Motor neuron (in vitro differentiated cells): ENCODE measurements at regions not wholly inside any gene's neighbourhood (a gene's known extent, or its start where the extent isn't known, plus 50 kb on each side); places are given as distances from the start of the nearest gene placed in this dataset.

Experiments used
- ATAC-seq, 8 experiments: fragments of 200-7000 bp; cut with Tn5 transposase; replicated peaks in 6 of 8; 2 replicates each; pipeline ENCODE4 v1.8.0; 2021; ENCODE audit warnings: mild to moderate bottlenecking in 8 of 8, moderate library complexity in 8 of 8
- H3K27ac ChIP-seq, 2 donors: fragments of 250-450 bp; sonication (Bioruptor Pico); 2 replicates each; pipeline ENCODE4 v1.9.0; 2021; ENCODE audit warnings: antibody characterized with exemption in 2 of 2, mild to moderate bottlenecking in 2 of 2, moderate library complexity in 1 of 2
- H3K4me1 ChIP-seq, 2 donors: fragments of 250-450 bp; sonication (Bioruptor Pico); replicated peaks in 1 of 2; 2 replicates each; pipeline ENCODE4 v1.6.1; 2021; ENCODE audit warnings: antibody characterized with exemption in 2 of 2, mild to moderate bottlenecking in 2 of 2, moderate library complexity in 1 of 2
- H3K4me3 ChIP-seq, 5 donors: fragments of 250-450 bp; sonication (Bioruptor Pico); 2 replicates each; pipeline ENCODE4 v1.9.0; 2021; ENCODE audit warnings: antibody characterized with exemption in 5 of 5, mild to moderate bottlenecking in 5 of 5, moderate library complexity in 4 of 5
- WGBS, 10 experiments: fragments of 450-650 bp; shearing (Covaris generic); methylation state at CpG; one replicate each; pipeline ENCODE4 v1.0.0; 2022; 5-methylcytosine and 5-hydroxymethylcytosine counted together
- in situ Hi-C, 9 experiments: fragments of 400-800 bp; cut with MboI; loops; one replicate each; pipeline ENCODE4 v1.15.0; 2021; ENCODE audit warnings: low sequenced_read_pairs in 9 of 9, low pct_unique_long_range_greater_than_20kb in 2 of 9; ENCODE audit not compliant: unreplicated experiment in 9 of 9

- in situ Hi-C loops: no loop called here
- H3K27ac ChIP-seq: no peak overlapping the region
- peak in 5 of 8 experiments; percentile 32 to 59 (median 55) for ATAC-seq
- peaks cover 7 to 9% of the 10 kb centered on the region in 2 donors for H3K4me1 ChIP-seq
- H3K4me3 ChIP-seq: no peak overlapping the region
Measured at GRCh38 chr12:84807249-84807648, 105.3 kb downstream of the SLC6A15 start.

GRCh38 chr12:84805474-84805858 lies 107.1 kb downstream of the SLC6A15 start:
- H3K4me3 ChIP-seq: no peak overlapping the region
- peak overlapping the region in 1 of 2 donors; percentile 10 for H3K27ac ChIP-seq
- peaks cover 7 to 9% of the 10 kb centered on the region in 2 donors for H3K4me1 ChIP-seq
- WGBS, 10 experiments: 0 to 100% (median 0%) methylated on average over 1 of the region's 2 CpGs; no CpG with 5 or more reads in 5 of the 10 experiments
- in situ Hi-C loops: no loop called here
- ATAC-seq: peak in 6 of 8 experiments; percentile 42 to 81 (median 58)

- peak in 3 of 8 experiments; percentile 38 to 42 (median 40) for ATAC-seq
- in situ Hi-C loops: no loop called here
- peaks cover 7 to 9% of the 10 kb centered on the region in 2 donors for H3K4me1 ChIP-seq
- 14 to 100% (median 51%) methylated on average over 1 to 6 of the region's 6 CpGs for WGBS, 10 experiments
- H3K27ac ChIP-seq: peak overlapping the region in 1 of 2 donors; percentile 10
- H3K4me3 ChIP-seq: no peak overlapping the region
Measured at GRCh38 chr12:84804691-84805473, 107.7 kb downstream of the SLC6A15 start.

- WGBS, 10 experiments: 0 to 88% (median 80%) methylated on average over 1 of the region's 1 CpG; no CpG with 5 or more reads in 3 of the 10 experiments
Measured at GRCh38 chr12:84803661-84804060, 108.9 kb downstream of the SLC6A15 start.

GRCh38 chr12:84802161-84802560 lies 110.4 kb downstream of the SLC6A15 start:
- no peak overlapping the region for H3K4me3 ChIP-seq
- in situ Hi-C loops: no loop called here
- H3K4me1 ChIP-seq: peaks cover 7 to 9% of the 10 kb centered on the region in 2 donors
- no peak overlapping the region for H3K27ac ChIP-seq
- peak in 1 of 8 experiments; percentile 27 for ATAC-seq

More at GRCh38 chr12:84803661-84804060, 108.9 kb downstream of the SLC6A15 start:
- H3K4me1 ChIP-seq: peaks cover 7 to 9% of the 10 kb centered on the region in 2 donors
- in situ Hi-C loops: no loop called here
- no peak overlapping the region for H3K27ac ChIP-seq
- H3K4me3 ChIP-seq: no peak overlapping the region
- ATAC-seq: peak in 1 of 8 experiments; percentile 37

- in situ Hi-C loops: no loop called here
- ATAC-seq: peak in 2 of 8 experiments; percentile 47 to 76
- Histone ChIP-seq H3K4me1 (no peaks in the 10 kb centered on the region), H3K27ac (no peak overlapping the region), H3K4me3 (no peak overlapping the region)
- 50 to 95% (median 81%) methylated on average over 2 to 14 of the region's 16 CpGs for WGBS, 10 experiments
Measured at GRCh38 chr12:84793558-84794367, 118.8 kb downstream of the SLC6A15 start.

- Histone ChIP-seq H3K4me3 (no peak overlapping the region), H3K27ac (no peak overlapping the region), H3K4me1 (no peaks in the 10 kb centered on the region)
- peak in 3 of 8 experiments; percentile 13 to 49 (median 48) for ATAC-seq
- in situ Hi-C loops: no loop called here
Measured at GRCh38 chr12:84791444-84791843, 121.2 kb downstream of the SLC6A15 start.

GRCh38 chr12:84789184-84789583 lies 123.4 kb downstream of the SLC6A15 start:
- no peaks in the 10 kb centered on the region for H3K4me1 ChIP-seq
- H3K4me3 ChIP-seq: no peak overlapping the region
- H3K27ac ChIP-seq: no peak overlapping the region
- in situ Hi-C loops: no loop called here
- no peak for ATAC-seq

- ATAC-seq: no peak
- in situ Hi-C loops: no loop called here
- H3K4me1 ChIP-seq: no peaks in the 10 kb centered on the region
- WGBS, 10 experiments: 60 to 100% (median 86%) methylated on average over 1 to 2 of the region's 2 CpGs; no CpG with 5 or more reads in 2 of the 10 experiments
- H3K4me3 ChIP-seq: no peak overlapping the region
- H3K27ac ChIP-seq: no peak overlapping the region
Measured at GRCh38 chr12:84787253-84787652, 125.3 kb downstream of the SLC6A15 start.

- peak in 1 of 8 experiments; percentile 37 for ATAC-seq
- in situ Hi-C loops: no loop called here
- Histone ChIP-seq H3K4me3 (no peak overlapping the region), H3K4me1 (no peaks in the 10 kb centered on the region), H3K27ac (no peak overlapping the region)
Measured at GRCh38 chr12:84786622-84787021, 126.0 kb downstream of the SLC6A15 start.

- no peak for ATAC-seq
- WGBS, 10 experiments: 56 to 100% (median 67%) methylated on average over 1 of the region's 1 CpG; no CpG with 5 or more reads in 5 of the 10 experiments
- Histone ChIP-seq H3K27ac (no peak overlapping the region), H3K4me3 (no peak overlapping the region), H3K4me1 (no peaks in the 10 kb centered on the region)
- in situ Hi-C loops: no loop called here
Measured at GRCh38 chr12:84785951-84786350, 126.6 kb downstream of the SLC6A15 start.

GRCh38 chr12:84785281-84785680 lies 127.3 kb downstream of the SLC6A15 start:
- in situ Hi-C loops: no loop called here
- 80 to 100% (median 100%) methylated on average over 1 of the region's 1 CpG; no CpG with 5 or more reads in 5 of the 10 experiments for WGBS, 10 experiments
- Histone ChIP-seq H3K27ac (no peak overlapping the region), H3K4me3 (no peak overlapping the region), H3K4me1 (no peaks in the 10 kb centered on the region)
- no peak for ATAC-seq

- H3K27ac ChIP-seq: no peak overlapping the region
- WGBS, 10 experiments: 67 to 100% (median 88%) methylated on average over 1 to 5 of the region's 5 CpGs
- no peak overlapping the region for H3K4me3 ChIP-seq
- in situ Hi-C loops: no loop called here
- H3K4me1 ChIP-seq: no peaks in the 10 kb centered on the region
- no peak for ATAC-seq
Measured at GRCh38 chr12:84779169-84779568, 133.4 kb downstream of the SLC6A15 start.
